ENCODE measurements at regions not wholly inside any gene's neighbourhood (a gene's known extent, or its start where the extent isn't known, plus 50 kb on each side); places are given as distances from the start of the nearest gene placed in this dataset.

GRCh38 chrX:85570496-85570895, 191.0 kb upstream of the POF1B start:
- Histone ChIP-seq H4K20me1 (ENCODE audit: control insufficient read depth, insufficient read depth, insufficient read length) (no peaks in the 10 kb centered on the region), H3K23me2 (ENCODE audit: insufficient read length, low read depth, low read length, poor library complexity, severe bottlenecking) (no peaks in the 10 kb centered on the region), H3K14ac (ENCODE audit: insufficient read depth, low read length) (no peak overlapping the region), H2AK5ac (ENCODE audit: insufficient read length, low read length) (no peak overlapping the region), H3K79me1 (ENCODE audit: insufficient read depth, low read depth, low read length, poor library complexity, severe bottlenecking) (no peaks in the 10 kb centered on the region), H3K27ac (ENCODE audit: insufficient read length, low read depth, low read length) (no peak overlapping the region), H3K4ac (ENCODE audit: low read depth, low read length) (no peak overlapping the region), H2BK5ac (ENCODE audit: insufficient read length, low read length) (no peak overlapping the region), H2BK120ac (ENCODE audit: low read depth, low read length, poor library complexity, severe bottlenecking) (no peak overlapping the region), H4K91ac (ENCODE audit: insufficient read length, low read depth, low read length) (no peak overlapping the region), H3K9me3 (ENCODE audit: control insufficient read depth, low read depth, low read length) (no peaks in the 10 kb centered on the region), H3K79me2 (ENCODE audit: insufficient read depth, low read length) (no peaks in the 10 kb centered on the region), H3K9ac (ENCODE audit: extremely low read depth, insufficient read length, low read length) (no peak overlapping the region), H3K4me1 (ENCODE audit: insufficient read depth, low read length) (peaks cover 2% of the 10 kb centered on the region; the same call in 1 of the 2 replicates), H3K23ac (ENCODE audit: insufficient read length, low read depth, low read length) (no peak overlapping the region), H3K27me3 (ENCODE audit: insufficient read depth, low read length) (no peaks in the 10 kb centered on the region), H2AFZ (ENCODE audit: low read length) (no peak overlapping the region), H3K56ac (ENCODE audit: insufficient read length, low read depth, low read length) (no peak overlapping the region), H2BK12ac (ENCODE audit: insufficient read length, low read depth, low read length) (no peak overlapping the region), H2BK15ac (ENCODE audit: low read depth, low read length) (no peak overlapping the region), H2BK20ac (ENCODE audit: low read depth, low read length, poor library complexity, severe bottlenecking) (no peak overlapping the region), H4K8ac (replicated peaks; ENCODE audit: insufficient read length, low read depth, low read length) (no peak overlapping the region), H3K18ac (ENCODE audit: insufficient read length, low read depth, low read length) (no peak overlapping the region), H3T11ph (ENCODE audit: low read length) (no peak overlapping the region), H3K4me2 (ENCODE audit: insufficient read depth, insufficient read length, low read length) (no peak overlapping the region), H4K5ac (ENCODE audit: insufficient read length, low read depth, low read length) (no peak overlapping the region)
- H3K9me3 Mint-ChIP-seq: peaks cover 78% of the 10 kb centered on the region in 2 experiments
- WGBS (ENCODE audit: extremely low coverage, insufficient read length, low lambda C conversion rate): no CpG with 5 or more reads among the region's 1 CpG
- no peaks in the 10 kb centered on the region; the same call in 1 of the 2 replicates for H3K27me3 Mint-ChIP-seq (ENCODE audit: low read depth)
- DNase-seq: no peak
- H3K36me3 Mint-ChIP-seq (ENCODE audit: insufficient read depth in 1 of 3, low read depth in 3 of 3): peaks cover 0 to 4% (median 2%) of the 10 kb centered on the region in 3 experiments; a peak in 3 of 7 replicates
- H3K4me1 Mint-ChIP-seq: peaks cover 12 to 24% of the 10 kb centered on the region in 2 experiments
- no peak overlapping the region for H3K4me3 Mint-ChIP-seq
- TF ChIP-seq CTCF (conservative IDR thresholded peaks at IDR 0.05): no peak
- no peak overlapping the region for H3K27ac Mint-ChIP-seq
